Tibial nerve (tissue), 4 donors: ENCODE measurements at regions not wholly inside any gene's neighbourhood (a gene's known extent, or its start where the extent isn't known, plus 50 kb on each side); places are given as distances from the start of the nearest gene placed in this dataset.

Experiments used
- DNase-seq, 2 donors: peaks; one replicate each; pipeline ENCODE4 v3.0.0-alpha.2; 2019; ENCODE audit warnings: low spot score in 2 of 2
- H3K27ac ChIP-seq, 4 donors: fragments of 200-600 bp; sonication (generic) in 3 of 4; one replicate each; pipeline ENCODE4 v1.5.1; 2017 to 2019; ENCODE audit warnings: mild to moderate bottlenecking in 1 of 4
- H3K27me3 ChIP-seq, 2 donors: fragments of 200-600 bp; sonication (generic) in 1 of 2; one replicate each; pipeline versions ENCODE4 v1.5.1 to v1.6.0; 2017 to 2019
- H3K36me3 ChIP-seq, 3 donors: fragments of 200-600 bp; sonication (generic); one replicate each; pipeline ENCODE4 v1.5.1; 2018 to 2019
- H3K4me1 ChIP-seq, 4 donors: fragments of 200-600 bp; sonication (generic) in 3 of 4; one replicate each; pipeline ENCODE4 v1.5.1; 2017 to 2019
- H3K4me3 ChIP-seq, 4 donors: fragments of 200-600 bp; sonication (generic) in 3 of 4; one replicate each; pipeline ENCODE4 v1.5.1; 2017 to 2019; ENCODE audit warnings: mild to moderate bottlenecking in 1 of 4, moderate library complexity in 1 of 4
- H3K9me3 ChIP-seq, 4 donors: fragments of 200-600 bp; sonication (generic) in 3 of 4; one replicate each; pipeline ENCODE4 v1.5.1; 2017 to 2019
- EP300 ChIP-seq, 2 donors: sonication (generic); formaldehyde crosslinking; IDR thresholded peaks; one replicate each; pipeline ENCODE4 v1.6.1; 2017; ENCODE audit warnings: antibody characterized with exemption in 2 of 2, mild to moderate bottlenecking in 1 of 2
- POLR2A ChIP-seq, 2 donors: fragments of 450-650 bp; IDR thresholded peaks; one replicate each; pipeline ENCODE4 v1.6.1; 2017; ENCODE audit warnings: antibody characterized with exemption in 2 of 2, mild to moderate bottlenecking in 2 of 2, moderate library complexity in 2 of 2
- WGBS, 2 donors: methylation state at CpG; one replicate each; pipeline ENCODE4 v1.1.5; 2018; 5-methylcytosine and 5-hydroxymethylcytosine counted together
- TF ChIP-seq, protein P1 (sequence below), 5 experiments: fragments of 200-600 bp in 3 of 5; fragments of 450-650 bp in 2 of 5; sonication (generic) in 3 of 5; IDR thresholded peaks; one replicate each; pipeline ENCODE4 v1.5.1; 2016 to 2019; ENCODE audit warnings: antibody characterized with exemption in 5 of 5, mild to moderate bottlenecking in 3 of 5, moderate library complexity in 2 of 5

DNA sequence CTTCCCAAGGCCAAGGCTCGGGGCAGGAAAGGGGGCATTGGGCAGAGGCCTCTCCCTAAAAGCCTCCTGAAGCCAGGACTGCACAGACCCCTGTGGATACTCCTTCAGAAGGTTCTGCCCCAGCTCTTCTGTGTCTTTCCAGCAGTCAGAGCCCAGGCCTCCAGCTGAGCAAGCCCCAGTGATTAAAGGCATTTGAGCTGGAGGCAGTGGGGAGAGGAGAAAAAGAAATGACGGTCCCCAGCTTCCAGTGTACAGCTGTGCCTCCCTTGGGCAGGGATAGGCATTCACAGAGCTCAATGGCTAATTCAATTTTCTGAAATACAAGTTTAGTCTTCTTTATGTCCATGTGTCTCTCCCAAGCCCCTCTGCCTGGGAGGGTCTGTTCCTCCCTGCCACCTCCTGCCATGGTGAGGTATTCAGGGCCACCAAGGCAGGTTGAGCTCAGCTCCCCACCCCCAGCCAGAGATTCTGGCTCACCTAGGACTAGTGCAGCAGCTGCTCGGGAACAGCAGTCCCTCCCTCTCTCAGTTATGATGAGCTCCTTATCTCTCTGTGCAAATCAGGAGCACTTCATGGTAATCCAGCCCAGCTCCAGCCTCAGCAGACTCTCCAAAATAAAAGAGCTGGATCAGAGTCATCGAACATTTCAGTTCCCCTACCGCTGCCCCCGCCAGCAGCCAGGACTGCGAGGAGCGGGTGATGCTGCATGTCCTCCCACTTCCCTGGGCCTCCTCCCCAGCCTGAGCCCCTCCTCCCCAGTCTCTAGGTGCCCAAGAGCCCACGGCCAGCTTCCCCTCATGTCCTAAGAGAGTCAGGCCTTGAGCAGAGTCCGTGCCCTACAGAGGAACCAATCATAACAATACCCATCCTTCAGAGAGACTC lies 208.4 kb upstream of the ZC3H12A start:
- Histone ChIP-seq H3K4me3 (no peak overlapping the region), H3K36me3 (no peaks in the 10 kb centered on the region), H3K9me3 (peaks cover 0 to 3% (median 0%) of the 10 kb centered on the region in 4 donors), H3K27me3 (no peaks in the 10 kb centered on the region), H3K4me1 (no peaks in the 10 kb centered on the region), H3K27ac (no peak overlapping the region)
- WGBS, 2 donors = 63 to 68% methylated on average over 10 of the region's 10 CpGs
- DNase-seq = no peak
- TF ChIP-seq, protein P1, sequence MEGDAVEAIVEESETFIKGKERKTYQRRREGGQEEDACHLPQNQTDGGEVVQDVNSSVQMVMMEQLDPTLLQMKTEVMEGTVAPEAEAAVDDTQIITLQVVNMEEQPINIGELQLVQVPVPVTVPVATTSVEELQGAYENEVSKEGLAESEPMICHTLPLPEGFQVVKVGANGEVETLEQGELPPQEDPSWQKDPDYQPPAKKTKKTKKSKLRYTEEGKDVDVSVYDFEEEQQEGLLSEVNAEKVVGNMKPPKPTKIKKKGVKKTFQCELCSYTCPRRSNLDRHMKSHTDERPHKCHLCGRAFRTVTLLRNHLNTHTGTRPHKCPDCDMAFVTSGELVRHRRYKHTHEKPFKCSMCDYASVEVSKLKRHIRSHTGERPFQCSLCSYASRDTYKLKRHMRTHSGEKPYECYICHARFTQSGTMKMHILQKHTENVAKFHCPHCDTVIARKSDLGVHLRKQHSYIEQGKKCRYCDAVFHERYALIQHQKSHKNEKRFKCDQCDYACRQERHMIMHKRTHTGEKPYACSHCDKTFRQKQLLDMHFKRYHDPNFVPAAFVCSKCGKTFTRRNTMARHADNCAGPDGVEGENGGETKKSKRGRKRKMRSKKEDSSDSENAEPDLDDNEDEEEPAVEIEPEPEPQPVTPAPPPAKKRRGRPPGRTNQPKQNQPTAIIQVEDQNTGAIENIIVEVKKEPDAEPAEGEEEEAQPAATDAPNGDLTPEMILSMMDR (IDR thresholded peaks at IDR 0.05) = no peak
- TF ChIP-seq EP300 (IDR thresholded peaks at IDR 0.05) (no peak), POLR2A (IDR thresholded peaks at IDR 0.05) (no peak)

DNA sequence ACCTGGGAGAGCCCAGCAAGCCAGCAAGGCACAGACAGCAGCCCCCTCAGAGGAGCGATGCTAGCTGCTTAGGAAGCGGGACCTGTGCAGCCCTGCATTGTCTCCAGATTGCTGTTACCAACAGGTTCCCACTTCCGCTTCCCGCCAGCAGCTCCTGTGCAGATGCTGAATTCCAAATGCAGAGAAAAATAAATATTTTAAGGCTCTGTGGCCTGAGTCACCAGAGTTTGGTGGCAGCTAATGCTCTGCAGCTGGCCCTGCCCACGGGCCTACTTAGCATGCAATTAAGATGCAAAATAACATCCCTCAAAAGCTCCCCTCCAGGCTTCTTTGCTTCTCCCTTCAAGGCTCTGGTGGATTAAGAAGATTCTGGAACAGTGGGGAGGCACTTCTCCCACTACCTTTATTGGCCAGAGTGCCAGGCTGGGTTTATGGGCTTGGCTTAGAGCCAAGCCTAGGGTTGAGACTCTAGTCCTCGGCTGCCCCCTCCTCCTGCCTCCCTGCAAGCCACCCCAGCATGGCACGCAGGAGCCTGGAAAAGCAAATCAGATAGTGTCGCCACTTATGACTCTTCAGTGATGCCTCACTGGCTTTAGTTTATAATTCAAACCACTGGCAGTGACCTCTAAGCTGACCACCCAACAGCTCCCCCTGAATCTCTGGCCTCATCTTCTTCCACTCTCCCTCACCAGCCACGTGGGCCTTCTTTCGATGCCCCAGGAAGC lies 207.1 kb upstream of the ZC3H12A start:
- no peak for DNase-seq
- H3K4me1 ChIP-seq = no peaks in the 10 kb centered on the region
- TF ChIP-seq EP300 (IDR thresholded peaks at IDR 0.05) (no peak), POLR2A (IDR thresholded peaks at IDR 0.05) (no peak)
- TF ChIP-seq, protein P1 (IDR thresholded peaks at IDR 0.05) = no peak

DNA sequence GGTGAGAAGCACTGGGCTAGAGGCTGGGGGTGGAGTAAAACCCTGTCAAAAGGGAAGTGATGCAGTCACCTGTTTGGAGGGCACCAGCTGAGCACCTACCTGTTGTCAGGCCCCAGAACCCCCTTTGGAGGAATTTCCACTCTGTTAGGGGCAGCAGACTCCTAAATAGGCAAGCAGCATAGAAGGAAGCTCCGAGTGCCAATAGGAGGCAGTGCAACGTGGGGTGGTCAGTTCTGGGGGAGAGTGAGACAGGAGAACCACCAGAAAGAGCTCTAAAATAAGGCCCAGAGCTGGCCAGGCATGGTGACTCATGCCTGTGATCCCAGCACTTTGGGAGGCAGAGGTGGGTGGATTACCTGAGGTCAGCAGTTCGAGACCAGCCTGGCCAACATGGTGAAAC lies 203.7 kb upstream of the ZC3H12A start:
- Histone ChIP-seq H3K4me1 (no peaks in the 10 kb centered on the region), H3K36me3 (no peaks in the 10 kb centered on the region), H3K27ac (no peak overlapping the region), H3K27me3 (no peaks in the 10 kb centered on the region), H3K4me3 (no peak overlapping the region), H3K9me3 (no peaks in the 10 kb centered on the region)
- WGBS, 2 donors = 56 to 63% methylated on average over 3 of the region's 3 CpGs
- no peak for TF ChIP-seq POLR2A (IDR thresholded peaks at IDR 0.05)
- TF ChIP-seq, protein P1 (IDR thresholded peaks at IDR 0.05) = no peak
- DNase-seq = no peak

More for the DNA sequence above, 207.1 kb upstream of the ZC3H12A start:
- Histone ChIP-seq H3K36me3 (no peaks in the 10 kb centered on the region), H3K27me3 (no peaks in the 10 kb centered on the region), H3K4me3 (no peak overlapping the region), H3K27ac (no peak overlapping the region), H3K9me3 (peaks cover 0 to 3% (median 0%) of the 10 kb centered on the region in 4 donors)
- 63 to 67% methylated on average over 10 of the region's 10 CpGs for WGBS, 2 donors

DNA sequence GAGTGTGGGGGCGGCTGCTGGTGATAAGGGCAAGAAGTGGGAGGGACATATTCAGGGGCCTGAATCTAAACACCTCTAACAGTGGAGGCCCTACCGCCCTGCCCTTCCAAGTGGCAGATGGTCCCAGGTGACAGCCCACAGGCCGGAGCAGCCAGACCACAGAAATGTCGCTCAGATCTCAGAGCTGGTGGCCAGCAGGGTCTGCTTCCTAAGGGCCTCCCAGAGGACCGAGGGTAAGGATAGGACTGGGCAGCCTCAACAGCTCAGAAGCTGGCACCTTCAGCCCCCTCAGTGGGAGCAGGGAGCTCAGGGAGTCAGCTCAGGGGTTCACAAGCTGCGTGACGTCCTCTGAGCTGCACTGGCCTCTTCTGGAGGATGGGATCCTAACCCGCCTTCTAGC lies 201.8 kb upstream of the ZC3H12A start:
- 62 to 85% methylated on average over 2 to 8 of the region's 8 CpGs for whole genome bisulfite sequencing, 2 donors
- Histone ChIP-seq H3K27me3 (no peaks in the 10 kb centered on the region), H3K4me1 (no peaks in the 10 kb centered on the region), H3K4me3 (no peak overlapping the region), H3K9me3 (no peaks in the 10 kb centered on the region), H3K27ac (no peak overlapping the region), H3K36me3 (no peaks in the 10 kb centered on the region)
- DNase-seq = no peak
- TF ChIP-seq POLR2A (IDR thresholded peaks at IDR 0.05) (no peak), EP300 (IDR thresholded peaks at IDR 0.05) (no peak)
- TF ChIP-seq, protein P1 (IDR thresholded peaks at IDR 0.05) = no peak

DNA sequence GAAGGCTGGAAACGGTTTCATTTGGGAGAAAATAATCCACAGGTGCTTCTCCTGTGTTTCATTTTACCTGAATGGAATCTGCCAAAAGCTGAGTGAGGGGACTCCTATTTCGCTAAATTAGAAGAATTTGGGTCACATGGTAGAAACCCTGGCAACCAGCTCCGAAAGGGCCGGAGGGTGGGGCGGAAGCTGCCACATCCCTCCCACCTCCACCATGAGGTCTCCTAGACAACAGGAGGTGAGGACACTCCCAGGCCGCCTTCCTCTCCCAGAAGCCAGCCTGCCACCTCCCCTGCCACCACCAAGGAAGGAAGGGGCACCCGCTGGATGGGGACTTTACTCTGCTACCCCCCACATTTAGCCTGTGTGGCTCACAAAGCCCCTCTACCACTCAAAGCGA lies 199.9 kb upstream of the ZC3H12A start:
- 82 to 84% methylated on average over 8 of the region's 8 CpGs for WGBS, 2 donors
- no peak overlapping the region for H3K4me3 ChIP-seq
- TF ChIP-seq EP300 (IDR thresholded peaks at IDR 0.05) (no peak), POLR2A (IDR thresholded peaks at IDR 0.05) (no peak)
- TF ChIP-seq, protein P1 (IDR thresholded peaks at IDR 0.05) = no peak
- no peaks in the 10 kb centered on the region for H3K4me1 ChIP-seq
- no peaks in the 10 kb centered on the region for H3K27me3 ChIP-seq
- H3K27ac ChIP-seq = no peak overlapping the region
- no peak for DNase-seq
- no peaks in the 10 kb centered on the region for H3K36me3 ChIP-seq
- peaks cover 0 to under 1% (median 0%) of the 10 kb centered on the region in 4 donors for H3K9me3 ChIP-seq
